Right renal cortex interstitium (tissue), 3 donors: ENCODE measurements at regions not wholly inside any gene's neighbourhood (a gene's known extent, or its start where the extent isn't known, plus 50 kb on each side); places are given as distances from the start of the nearest gene placed in this dataset.

Experiments used
- DNase-seq, 3 donors: peaks; one replicate each; pipeline ENCODE4 v3.0.0-alpha.2; 2013; ENCODE audit warnings: low read depth in 3 of 3, low spot score in 2 of 3

DNA sequence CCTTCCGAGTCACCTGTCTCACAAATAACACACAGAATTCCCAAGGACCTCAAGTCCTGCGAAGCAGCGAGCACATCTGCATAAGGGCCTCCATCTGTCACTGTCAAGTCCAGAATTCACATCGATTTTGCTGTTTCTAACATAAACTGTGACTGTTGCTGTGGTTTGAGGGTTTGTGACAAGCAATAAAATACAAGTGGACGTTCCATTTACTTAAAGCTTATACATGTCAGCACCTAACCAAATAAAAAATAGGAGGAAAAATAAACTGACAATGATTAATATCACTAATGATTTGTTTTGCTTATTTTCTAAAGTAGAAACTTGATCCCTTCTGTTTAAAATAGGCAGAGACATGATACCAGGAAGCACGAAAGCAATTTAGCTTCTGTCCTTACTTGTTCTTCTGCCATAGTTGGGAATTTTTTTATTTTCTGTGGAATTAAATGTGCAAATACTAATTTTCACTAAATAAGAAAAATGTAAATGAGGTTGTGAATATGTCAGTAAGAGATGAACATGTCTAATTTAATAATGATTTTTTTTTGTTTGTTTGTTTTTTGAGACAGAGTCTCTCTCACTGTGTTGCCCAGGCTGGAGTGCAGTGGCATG lies 279.1 kb downstream of the FGF9 start:
- no peak for DNase-seq

DNA sequence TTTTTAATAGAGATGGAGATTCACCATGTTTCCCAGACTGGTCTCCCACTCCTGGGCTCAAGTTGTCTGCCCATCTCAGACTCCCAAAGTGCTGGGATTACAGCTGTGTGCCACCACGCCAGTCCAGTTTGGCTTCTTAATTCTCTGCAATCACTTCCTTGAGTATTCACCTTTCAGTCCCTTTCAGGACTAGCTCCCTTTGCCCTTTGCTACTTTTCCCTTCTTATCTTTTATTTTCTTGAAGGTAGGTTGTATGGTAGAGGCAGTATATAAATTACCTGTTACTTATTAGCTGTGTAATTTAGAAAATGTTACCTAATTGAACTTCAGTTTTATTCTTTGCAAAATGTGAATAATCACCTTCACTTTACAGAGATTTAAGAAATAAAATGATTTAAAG lies 285.8 kb downstream of the FGF9 start:
- DNase-seq, result no peak

DNA sequence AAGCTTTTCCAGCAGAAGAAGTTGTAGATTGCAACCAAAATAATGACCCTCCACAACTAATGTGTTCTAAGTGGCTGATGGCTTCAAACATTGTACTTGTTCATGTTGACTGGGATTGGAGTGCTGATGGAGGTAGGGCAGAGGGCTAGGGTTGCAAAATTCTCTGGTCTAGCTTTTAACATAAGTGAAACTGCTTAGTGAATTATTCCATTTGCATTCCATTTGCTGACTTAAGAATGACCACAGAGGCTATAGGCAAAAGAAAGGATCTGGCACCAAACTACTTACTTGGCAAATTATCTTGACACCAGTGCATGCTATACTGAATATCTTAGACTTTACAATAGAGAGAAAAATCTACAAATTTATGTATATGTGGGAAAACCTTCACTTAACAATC lies 287.0 kb downstream of the FGF9 start:
- DNase-seq, result no peak

DNA sequence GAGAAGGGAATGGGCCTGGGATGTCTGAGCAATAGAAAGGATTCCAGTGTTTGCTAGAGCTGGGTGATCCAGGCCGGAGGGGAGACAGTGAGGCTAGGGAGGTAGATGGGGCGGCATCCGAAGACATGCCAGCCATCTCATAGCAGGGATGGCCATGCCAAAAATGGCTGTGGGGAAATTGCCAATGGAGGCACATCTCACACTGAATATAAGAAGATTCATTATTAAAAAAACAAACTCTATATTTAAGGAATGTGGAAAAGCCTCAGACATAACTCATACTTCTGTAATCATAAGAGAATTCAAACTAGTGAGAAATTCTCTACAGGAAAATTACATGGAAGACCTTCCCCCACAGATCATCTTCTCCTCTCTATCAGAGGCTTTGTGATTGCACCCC lies 289.2 kb downstream of the FGF9 start:
- no peak for DNase-seq

DNA sequence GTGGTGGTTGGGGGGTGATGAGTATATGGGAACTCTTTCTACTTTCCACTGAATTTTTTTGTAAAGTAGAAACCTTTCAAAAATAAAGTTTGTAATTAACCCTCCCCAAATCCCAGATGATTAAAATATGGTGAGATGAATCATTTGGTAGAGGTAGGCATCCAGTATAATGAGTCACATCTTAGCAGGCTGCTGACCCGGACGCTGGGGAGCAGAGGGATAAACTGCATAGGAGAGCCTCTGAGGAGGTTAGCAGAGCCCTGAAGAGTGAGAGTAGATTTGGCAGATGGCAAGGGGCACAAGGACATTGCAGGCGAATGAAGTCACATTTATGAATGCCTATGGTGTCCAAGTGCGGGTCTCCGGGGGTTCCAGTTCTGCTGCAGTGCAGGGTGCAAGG lies 293.8 kb downstream of the FGF9 start:
- no peak for DNase-seq

DNA sequence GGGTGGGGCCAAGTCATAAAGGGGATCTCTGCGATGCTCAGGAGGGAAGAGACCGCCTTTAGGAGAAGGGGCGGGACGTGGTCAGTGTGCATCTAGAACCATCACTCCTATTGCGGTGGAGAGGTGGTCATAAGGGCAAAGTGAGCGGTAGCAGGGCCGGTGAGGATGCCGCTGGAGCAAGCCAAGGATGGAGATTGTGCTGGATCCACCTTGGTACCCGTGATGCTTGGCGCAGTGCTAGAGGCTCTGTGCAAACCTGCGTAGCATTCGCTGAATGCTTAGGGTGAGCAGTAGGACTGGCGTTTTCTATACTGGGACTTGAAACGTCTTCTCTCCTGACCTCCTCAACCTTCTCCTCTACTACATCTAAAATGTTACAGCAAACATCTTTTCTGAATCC lies 294.2 kb downstream of the FGF9 start:
- DNase-seq, result no peak

DNA sequence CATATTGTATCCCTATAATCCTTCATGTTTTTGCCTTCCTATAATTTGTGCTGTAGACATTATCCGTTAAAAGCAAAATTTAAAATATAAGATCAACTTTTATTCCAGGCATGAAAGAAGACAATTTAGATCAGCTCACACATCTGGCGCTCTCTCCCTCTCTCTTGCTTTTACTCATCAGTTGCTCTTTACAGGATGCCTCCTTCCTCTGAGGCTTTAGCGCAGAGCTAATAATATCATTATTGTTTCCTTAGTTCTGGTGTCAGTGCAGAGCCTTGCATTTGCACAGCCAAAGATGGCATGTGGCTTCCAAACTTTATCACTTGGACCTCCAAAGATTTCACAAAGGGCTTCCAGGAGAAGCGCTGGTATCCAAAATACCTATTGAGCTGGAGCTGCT lies 295.1 kb downstream of the FGF9 start:
- no peak for DNase-seq

DNA sequence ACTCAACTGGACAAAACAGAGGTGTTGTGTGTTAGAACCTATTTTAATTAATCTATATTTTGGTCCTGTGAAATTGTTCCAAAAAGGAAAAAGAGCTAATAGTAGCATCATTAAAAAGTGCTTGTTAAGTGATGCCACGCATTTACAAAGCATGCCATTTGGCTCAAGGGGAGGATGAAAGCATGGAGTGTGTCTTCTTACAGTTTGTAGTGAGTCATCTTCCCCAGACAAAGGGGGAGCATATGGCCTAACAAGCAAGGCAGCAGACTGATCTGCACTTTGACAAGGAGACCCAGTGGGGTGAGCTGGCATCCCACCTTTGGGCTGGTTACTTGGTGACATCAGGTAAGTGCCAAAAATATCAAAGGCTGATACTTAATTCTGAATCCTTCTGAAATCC lies 297.0 kb downstream of the FGF9 start:
- no peak for DNase-seq

DNA sequence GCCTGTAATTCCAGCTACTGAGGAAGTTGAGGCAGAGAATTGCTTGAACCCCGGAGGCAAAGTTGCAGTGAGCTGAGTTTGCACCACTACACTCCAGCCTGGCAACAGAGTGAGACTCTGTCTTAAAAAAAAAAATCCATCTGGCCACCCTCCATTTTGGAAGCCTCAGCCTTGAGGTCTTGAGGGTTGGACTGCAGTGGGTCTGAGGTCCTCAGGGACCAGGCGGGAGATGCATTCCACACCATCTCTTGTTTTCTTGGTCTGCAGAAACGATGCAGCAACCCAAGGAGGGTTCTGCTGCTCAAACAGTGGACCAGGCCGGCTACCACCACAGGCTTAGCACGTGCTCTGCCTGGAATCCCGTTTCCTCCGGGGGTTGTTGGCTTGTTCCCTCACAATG lies 299.3 kb downstream of the FGF9 start:
- DNase-seq, result no peak

DNA sequence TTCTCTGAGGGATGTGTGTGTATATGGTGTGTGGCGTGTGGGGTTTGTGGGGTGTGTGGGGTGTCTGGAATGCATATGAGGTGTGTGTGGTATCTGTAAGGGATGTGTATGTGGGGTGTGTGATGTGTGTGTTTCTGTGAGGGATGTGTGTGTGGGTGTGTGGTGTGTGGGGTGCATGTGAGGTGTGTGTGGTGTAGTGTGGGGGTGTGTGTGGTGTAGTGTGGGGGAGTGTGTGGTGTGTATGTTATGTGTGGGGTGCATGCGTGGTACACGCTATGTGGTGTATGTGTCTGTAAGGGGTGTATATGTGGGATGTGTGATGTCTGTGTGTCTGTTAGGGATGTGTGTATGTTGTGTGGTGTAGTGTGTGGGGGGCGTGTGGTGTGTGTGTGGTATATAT lies 300.0 kb downstream of the FGF9 start:
- no peak for DNase-seq

DNA sequence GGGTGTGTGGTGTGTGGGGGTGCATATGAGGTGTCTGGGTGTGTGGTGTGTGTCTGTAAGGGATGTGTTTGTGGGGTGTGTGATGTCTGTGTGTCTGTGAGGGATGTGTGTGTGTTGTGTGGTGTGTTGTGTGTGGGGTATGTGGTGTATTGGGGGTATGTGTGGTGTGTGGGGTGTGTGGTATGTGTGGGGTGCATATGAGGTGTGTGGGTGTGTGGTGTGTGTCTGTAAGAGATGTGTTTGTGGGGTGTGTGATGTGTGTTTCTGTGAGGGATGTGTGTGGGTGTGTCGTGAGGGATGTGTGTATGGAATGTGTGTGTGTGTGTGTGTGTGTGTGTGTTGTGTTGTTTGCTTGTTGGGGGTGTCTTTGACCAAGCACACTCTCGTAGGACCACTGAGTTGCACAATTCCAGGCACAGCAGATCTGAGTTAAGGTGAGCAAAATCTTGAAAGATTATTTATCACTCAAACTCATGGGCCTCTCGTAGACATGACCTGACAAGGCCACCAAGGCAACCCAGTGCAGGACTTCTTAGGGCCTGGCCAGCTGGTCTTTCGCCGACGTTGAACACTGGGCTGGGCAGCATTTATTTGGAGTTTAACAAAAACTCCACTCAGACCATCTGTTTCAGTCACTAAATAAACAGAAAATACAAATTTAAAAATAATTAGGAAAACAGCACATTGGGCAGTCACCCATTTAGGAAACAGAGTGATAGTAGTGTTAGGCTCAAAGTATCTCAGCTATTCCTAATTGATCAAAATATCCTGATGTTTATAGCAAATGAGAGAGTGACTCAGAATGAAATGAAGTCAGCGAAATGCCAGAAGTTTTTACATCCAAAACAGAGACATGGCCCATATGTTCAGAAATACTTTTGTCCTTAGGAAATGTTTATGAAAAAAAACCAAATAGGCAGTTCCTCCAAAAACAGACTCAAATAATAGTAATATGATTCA lies 301.1 kb downstream of the FGF9 start:
- peak; percentile 32 to 50 (median 49) for DNase-seq

DNA sequence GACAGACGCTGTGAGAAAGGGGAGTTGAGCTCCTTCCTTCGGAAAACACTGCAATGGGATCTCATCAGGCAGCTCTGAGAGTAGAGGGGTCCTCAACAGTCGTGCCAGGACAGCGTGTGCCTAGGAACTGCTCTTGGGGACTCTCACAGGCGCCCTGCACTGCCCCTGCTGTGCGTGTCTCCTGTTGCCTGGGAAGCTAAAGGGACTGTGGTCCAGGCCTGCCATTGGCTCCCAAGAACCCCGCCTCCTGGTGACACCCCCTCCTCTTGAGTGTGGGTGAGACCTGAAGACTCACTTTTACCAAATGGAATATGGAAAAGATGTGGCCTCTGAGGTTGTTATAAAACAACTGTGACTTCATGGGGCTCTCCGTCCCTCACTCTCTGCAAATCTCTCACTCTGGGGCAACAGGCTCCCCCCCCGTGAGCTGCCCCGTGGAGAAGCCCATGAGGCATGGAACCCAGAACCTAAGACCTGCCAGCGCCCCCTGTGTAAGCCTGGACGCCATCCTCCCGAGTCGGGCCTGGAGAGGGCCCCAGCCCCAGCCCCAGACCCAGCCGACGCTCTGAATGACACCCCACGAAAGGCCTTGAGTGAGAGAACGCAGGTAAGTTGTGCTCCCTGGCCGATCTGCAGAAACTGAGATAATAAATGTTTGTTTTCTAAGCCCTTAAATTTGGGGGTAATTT lies 302.7 kb downstream of the FGF9 start:
- no peak for DNase-seq

DNA sequence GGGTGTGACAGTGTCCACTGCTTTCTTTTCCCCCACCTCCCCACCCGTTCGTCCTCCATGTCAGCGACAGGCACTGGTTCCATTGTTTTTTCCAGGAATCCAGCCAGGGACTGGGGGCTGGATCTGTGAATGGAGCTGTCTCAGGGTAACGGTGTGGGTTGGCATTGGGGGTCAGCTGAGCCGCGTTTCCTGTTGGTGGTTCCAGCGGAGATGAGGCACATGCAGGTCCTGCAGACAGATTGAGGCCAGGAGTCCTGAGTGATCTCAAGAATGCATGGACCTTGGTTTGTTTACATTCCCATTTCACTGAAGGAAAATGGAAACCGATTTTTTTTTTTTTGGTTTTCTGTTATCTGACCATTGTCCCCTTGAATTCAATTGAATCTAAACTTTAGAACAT lies 303.9 kb downstream of the FGF9 start:
- DNase-seq, result no peak

DNA sequence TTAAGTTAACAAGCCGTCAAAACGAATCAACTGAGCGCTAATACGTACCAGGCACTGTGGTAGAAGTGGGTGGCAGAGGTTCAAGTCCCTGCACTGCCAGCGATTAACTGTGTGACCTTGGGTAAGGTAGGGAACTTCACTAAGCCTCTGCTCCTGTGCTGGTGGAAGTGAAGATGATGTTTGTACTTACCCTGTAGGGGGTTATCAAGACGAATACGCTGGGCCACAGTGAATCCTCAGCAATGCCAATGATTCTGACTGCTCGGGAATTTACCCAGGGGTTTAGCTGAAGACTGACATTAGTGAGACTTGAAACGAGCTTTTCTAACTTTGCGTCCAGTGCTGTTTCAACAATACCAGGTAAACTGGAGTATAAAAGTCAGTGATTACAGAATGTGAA lies 305.3 kb downstream of the FGF9 start:
- DNase-seq, result no peak

DNA sequence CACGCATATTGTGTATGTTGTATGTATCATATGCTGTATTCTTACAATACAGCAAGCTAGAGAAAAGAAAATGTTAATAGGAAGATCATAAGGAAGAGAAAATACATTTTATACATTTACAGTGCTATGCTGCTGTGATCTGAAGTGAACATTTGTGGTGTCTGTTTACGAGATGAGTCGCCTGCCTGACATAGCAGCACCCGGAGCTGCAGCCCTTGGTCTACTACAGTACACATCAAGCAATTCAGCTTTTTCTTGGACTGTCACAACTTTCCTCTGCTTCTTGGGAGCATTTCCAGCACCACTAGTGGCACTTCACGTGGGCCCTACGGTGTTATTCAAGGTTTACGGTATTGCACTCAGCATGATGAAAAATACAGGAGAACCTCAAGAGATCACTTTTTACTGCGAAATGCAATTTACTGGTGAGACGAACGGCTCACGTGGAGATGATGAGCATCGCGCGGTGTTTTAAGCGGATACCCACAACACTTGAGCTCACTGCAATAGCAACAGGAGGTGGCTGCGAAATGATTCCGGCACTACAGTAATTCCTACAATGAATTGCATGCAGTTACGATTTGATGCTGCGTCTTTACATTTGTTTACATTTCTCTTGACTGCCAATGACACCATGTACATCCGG lies 308.4 kb downstream of the FGF9 start:
- DNase-seq, result no peak

DNA sequence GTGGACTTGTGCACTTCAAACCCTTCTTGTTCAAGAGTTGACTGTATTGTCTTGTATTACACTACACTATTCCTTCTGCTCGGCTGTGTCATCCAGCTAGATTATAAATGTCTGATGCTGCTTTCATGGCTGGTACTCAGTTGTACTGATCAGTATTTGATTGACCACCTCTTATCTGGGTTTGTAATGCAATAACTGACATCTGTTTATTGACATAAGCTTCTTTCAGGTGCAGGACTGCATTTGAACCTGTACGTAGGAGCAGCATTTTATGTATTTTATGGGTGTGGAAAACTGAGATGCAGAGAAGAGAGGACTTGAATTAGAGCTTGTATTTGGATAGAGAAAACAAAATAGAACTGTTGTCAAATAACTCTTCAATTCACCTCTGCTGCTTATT lies 309.2 kb downstream of the FGF9 start:
- DNase-seq, result no peak

DNA sequence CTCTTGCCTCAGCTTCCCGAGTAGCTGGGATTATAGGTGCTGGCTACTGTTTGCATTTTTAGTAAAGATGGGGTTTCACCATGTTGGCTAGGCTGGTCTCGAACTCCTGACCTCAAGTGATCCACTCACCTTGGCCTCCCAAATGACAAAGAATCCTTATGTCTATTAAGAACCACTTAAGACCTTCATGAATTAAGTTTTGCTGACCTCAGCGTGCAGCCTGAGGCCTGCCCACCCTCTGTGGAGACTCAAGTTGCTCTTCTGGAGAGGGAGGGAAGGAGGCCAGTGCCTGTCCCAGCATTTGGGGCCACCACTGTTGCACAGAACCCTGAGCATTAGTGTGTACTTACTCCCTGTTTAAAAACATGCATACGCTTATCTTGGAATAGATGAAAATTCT lies 313.3 kb downstream of the FGF9 start:
- no peak for DNase-seq

DNA sequence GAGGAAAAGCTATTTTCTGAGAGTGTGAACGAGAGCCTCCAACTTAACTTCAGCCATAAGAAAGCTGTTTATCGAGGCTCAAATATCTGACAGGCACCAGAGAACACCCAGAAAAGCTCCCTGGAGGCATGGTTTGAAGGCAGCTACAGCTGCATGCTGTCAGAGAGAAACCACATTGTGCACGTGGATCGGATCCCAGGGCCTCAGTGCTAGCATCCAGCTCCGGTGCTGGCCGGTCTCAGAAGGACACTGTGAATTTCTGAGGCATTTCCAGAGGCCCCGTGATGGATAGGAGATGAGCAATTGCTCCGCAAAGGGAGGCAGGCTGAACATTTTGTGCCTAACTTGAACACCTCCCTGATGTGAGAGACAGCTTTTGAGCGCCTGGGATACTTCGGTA lies 315.7 kb downstream of the FGF9 start:
- DNase-seq, result no peak

DNA sequence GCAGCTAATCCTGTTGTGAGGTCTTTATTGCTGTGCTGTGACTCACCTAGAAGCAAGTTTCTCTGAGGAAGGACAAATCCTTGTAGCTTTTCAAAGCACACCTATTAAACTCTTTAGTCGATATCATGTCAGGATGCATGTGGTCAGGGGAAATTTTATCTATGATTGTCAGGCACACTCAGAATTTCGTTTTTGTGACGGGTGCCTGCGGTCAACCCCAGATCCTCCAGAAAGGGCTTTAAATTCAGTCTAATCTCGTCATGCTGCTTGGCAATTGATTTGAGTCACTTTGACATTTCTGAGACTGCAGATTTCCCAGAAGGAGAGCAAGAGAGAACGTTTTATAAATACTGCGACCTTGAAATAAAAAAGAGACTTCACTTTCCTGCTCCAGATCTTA lies 316.9 kb downstream of the FGF9 start:
- no peak for DNase-seq

DNA sequence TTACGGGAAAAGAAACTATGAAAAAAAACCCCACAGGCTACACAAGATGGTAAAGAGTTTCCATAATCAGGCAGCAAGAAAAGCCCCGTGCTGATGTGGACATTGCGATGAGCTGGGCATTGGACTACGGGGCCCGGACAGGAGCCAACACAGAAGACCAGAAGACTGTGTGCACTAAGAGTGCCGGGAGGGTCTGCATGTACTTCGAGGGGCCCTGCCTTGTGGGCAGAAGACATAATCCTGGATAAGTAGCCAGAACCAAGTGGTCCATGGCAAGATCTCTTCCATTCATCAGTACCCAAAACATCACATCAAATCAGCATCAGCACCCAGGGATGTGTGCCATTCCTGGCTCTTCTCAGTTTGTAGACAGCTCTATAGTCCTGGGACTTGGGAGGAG lies 317.8 kb downstream of the FGF9 start:
- DNase-seq, result no peak

DNA sequence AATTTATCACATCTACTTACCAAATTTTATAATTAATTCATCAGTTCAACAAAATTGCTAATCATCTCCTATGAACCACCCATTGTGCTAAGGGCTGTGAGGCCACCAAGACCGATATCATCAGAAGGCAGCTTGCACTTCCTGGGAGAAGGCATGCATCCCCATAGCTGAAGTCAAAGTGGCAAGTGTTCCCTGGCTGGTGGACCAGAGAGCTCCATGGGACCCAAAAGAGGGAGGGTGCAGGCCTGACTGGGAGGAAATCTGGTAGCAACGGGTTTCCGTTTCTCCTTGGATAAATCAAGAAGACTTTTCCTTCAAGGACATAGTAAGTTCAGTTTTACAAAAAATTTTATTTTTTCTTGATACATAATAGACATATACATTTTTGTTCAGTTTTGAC lies 325.2 kb downstream of the FGF9 start:
- DNase-seq, result no peak
